D341Med (cell line): ENCODE measurements at regions not wholly inside any gene's neighbourhood (a gene's known extent, or its start where the extent isn't known, plus 50 kb on each side); places are given as distances from the start of the nearest gene placed in this dataset.

Experiments
- DNase-seq: peaks from one replicate; pipeline ENCODE4 v3.0.0; 2012; ENCODE audit warnings: low spot score

DNA sequence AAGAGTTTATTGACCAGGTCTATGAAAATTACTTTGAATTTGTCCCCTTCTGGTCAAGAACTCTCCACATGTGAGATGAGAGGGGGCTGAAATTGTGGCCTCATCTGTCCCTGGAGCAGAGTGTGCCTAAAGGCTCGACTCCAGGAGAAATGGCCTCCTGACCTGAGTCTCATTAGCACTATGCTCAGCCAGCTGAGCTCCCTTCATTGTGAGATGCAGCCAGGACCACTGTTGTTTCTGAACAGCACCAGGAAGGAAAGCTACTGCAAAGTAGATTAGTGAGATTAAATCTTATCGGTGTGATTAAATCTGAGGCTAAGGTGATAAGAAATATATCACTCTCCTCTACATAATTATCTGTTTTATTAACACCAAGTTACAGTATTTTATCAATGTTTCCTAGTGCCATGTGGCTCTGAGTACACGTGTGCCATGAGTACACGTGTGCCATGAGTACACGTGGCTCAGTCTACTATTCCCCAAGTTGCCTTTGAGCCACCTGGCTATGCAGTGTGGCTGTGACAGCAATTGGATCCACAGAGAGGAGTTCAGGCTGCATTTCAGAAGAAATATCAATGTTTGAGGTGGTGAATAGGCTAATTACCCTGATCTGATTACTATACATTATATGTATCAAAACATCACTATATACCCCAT is 126.9 kb downstream of the IPMK start:
- DNase-seq, result peak; percentile 57

DNA sequence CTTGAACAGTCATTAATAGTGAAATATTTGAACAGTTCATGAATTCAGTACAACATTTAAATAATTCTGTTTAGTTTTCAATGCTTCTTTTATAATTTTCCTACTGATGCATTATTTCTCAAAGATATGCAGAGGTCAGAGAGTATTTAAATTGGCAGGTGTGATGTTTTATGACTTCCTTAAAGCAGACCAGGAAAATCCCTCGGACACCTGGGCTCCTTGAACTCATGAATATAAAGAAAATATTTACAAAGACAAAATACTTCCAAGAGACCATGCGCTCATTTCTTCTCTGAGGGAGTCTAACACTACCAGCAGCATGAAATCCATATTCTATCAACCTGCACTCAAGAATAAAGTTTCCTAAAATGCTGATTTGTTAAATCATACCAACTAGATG is 127.6 kb downstream of the IPMK start:
- DNase-seq, result no peak

DNA sequence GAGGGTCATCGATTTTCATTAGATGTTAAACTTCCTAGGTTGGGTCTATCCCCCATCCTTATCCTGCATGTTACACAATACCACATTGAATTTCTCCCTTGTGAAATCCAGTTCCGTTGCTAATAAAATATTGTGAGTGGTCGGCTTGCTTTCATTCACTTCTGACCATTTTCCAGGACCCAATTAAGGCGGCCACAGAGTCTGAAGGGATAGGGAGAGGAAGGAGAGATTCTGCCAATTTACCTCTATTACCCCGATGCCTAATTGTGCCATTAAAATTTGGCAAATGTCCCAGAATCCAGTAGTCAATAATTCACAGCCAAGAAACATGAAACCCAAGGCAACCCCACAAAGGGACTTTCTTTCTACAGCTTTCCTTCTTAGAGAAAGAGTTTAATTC is 129.9 kb downstream of the IPMK start:
- no peak for DNase-seq

DNA sequence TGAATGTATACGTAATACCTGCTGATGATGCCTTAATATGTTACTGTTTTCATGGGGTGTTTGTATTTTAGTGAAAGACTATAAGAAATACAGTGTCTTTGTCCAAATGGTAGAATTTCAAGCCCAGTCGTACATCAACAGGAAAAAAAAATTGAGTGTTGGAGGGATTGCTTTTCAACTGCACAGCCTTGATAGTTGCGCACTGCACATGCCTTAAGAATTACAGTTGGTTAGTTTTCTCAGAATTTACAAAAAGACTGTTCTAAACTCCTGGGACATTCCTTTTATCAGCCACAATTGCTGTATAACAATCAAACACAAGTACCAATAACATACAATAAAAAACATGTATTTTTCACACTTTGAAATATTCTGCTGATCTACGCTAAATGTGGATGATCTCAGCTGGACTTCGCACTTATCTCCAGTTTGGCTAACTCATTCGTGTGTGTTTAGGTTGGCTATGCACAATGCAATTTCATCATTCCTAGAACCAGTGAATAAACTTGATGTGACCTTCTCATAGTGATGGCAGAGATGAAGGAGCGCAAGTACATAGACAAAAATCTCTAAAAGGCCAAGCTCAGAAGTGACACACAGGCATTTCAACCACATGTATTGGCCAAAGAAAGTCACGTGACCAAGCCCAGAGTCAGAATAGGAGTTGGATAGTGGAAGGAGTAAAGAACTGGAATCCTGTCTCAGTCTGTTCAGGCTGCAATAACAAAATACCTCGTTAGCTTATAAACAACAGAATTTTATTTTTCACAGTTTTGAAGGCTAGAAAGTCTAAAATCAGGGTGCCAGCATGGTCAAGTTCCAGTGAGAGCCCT is 152.3 kb downstream of the IPMK start:
- DNase-seq, result no peak

DNA sequence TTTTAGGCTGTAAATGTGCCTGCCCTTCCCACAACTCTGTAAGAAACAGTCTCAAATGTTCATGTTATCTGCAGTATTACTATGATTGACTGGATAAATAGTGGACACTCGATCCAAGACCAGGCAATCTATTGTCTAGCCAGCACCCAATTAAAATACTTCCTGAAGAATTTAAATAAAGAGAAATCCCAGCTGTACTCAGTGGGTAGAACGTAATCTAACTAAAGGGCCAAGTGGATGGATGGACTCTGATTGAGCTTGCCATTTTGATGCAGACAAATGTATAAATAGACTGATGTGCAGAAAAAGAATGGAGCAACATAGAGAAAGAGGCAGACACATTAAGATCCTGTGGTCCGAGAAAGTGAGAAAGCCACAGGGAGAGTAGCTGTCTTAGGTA is 158.0 kb downstream of the IPMK start:
- no peak for DNase-seq

DNA sequence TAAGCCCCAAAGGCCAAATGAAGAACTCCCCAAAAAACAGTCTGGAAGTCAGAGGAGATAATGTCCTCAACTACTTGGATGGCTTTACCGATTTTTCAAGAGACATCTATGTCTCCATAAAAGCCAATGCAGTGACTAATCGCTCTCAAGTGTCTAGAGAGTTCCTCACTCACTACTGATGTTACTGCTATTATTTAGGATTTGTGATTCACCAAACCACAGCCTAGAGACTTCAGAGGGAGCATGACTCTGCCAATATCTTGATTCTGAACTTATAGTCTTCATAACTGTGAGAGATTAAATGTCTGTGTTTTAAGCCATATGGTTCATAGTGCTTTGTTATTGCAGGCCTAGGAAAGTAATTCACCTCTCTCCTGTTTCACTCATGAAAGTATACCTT is 160.2 kb downstream of the IPMK start:
- no peak for DNase-seq

DNA sequence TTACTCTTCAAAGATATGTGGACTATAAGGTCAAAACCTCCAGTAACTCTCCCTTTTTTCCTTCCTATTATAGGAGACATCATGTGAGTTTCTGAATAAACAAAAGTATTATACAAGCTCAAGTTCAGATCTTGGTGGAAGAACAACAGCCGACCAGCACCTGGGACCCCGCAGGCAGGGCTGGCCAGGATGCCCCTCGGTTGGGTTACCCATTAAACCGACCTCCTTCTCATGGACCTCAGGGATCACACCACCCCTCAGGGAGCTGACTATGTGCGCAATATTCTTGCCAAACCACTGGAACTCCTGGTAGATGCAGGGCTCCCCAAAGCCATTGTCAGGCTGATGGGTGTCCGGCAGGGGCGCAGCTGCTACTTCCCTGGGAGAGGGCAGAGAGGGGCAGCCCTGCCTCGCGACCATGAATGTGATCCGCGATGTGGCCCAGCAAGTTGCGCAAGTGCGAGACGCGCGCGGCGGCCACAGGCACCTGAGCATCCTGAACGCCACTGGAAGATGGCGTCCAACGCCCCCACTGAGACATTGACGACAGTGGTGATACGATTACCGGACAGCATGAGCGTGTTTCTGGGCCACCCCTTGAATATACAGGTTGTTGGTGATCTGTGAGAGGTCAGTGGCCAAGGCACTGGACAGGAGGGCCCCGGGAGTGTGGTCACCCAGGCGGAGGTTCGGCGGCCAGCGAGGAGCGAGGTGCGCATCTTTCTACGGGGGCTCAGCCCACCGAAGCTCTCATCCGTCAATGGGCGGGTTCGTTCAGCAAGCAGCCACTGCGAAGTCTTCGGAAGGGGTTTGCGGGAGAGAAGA is 161.3 kb downstream of the IPMK start:
- DNase-seq, result no peak

DNA sequence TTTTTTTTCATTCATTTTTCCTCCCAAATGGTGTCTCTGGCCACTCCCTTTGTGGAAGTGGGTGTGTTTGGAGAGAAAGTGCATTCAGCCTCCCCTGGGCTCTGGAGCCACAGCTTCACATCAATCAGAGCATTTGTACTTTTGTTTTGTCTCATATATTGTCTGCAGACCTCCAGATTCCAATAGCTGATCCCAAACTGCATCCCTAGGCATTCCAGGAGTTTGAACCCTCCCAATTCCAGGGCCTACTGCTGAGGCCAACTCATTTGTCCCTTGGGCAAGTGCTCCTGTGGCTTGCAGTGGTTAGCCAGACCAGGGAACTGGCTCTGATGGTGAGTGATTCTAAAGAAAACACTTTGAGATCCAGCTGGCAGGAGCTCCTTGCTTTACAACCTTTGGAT is 163.3 kb downstream of the IPMK start:
- DNase-seq, result no peak

DNA sequence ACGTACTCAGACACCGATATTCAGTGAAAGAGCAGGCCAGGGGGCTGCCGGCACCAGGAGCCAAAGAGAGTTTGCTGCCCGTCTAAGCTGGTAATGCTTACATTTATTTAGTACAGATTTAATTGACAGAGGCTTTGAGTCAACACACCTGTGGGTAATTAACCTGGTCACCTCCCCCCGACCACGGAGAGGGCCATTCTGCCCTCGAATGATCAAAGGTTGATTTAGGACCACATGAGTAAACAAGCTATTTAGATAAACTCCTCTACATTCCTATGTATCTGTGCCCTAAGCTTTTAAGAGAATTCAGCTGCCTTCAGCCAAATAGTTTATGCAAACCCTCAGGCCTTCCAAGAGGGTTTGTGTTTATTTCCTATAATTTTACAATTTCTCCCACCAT is 164.8 kb downstream of the IPMK start:
- no peak for DNase-seq

DNA sequence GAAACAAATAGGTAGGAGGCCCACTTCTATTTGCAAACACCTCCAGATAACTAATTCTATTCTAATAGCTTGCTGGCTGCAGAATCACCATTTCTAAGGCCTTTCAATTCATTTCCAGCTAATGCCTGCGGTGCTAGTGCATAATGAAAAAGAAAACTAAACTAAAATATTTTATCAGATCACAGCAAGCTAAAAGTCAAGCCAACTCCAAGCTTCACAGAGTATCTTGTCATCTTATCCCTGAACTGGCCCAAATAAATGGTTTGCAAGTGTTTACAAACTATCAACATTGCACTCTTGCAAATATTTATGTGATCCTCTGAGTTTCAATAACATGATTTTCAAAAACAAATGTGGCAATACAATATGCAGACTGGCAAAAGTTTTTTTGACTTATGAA is 166.0 kb downstream of the IPMK start:
- no peak for DNase-seq

DNA sequence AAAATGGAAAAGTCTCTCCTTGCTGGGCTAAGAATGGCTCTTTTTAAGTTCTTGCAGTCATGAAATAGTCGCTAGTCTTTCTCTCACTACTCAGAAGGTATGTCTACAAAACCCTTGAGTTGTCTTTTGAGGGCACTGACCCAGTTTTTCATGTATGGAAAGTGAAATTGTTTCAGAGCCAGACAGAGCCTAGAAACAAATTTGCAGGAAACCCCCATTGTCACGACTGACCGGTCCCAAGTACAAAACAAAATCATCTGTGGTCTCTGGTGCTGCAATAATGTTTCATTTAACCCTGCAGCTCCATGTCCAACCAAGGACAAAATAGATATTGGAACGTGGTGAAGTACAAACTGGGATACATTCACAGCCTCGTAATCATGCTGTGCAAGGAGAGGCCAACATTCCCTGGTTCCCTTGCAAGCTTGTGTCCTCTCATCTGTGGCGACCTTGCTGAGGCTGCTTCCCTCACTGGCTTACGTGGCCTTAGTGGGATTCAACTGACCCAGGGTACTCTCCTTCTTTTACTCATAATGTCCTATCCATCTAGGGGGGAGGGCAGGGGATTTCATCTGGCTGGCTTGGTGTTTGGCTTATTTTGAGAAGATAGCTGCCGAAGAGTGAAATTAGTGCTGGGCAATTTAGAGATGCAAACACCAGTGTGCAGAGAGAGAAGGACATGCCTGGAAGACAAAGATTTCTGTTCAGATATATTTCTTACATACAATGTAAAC is 172.5 kb downstream of the IPMK start:
- DNase-seq, result no peak

DNA sequence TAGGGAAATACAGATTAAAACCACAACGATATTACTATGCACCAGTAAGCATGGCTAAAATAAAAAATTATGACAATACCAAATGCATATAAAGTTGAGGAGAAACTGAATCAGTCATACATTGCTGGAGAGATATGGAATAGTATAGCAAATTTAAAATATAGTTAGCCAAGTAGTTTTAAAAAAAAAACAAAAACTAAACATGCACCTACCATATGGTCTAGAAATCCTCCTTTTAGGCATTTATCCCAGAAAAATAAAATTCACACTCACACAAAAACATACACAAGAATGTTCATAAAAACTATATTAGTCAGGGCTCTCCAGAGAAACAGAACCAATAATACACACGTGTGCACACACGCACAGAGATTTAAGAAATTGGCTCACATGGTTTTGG is 175.8 kb downstream of the IPMK start:
- no peak for DNase-seq

DNA sequence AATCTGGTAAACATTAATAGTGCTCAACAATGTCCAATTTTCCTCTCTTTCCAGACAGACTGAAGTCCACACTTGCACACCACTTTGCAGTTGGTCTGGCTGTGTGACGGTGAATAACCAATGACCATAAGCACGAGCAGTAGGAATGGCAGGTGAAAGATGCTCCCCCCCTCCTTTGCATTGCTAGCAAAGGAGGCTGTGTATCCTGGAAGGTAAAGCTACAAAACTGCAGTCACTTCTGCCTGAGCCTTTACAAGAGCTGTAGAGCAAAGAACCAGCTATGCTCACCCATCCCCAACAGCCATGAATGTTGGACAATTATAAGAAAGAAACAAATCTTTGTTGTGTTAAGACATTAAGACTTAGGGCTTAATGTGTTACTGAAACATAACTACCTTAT is 178.0 kb downstream of the IPMK start:
- no peak for DNase-seq

DNA sequence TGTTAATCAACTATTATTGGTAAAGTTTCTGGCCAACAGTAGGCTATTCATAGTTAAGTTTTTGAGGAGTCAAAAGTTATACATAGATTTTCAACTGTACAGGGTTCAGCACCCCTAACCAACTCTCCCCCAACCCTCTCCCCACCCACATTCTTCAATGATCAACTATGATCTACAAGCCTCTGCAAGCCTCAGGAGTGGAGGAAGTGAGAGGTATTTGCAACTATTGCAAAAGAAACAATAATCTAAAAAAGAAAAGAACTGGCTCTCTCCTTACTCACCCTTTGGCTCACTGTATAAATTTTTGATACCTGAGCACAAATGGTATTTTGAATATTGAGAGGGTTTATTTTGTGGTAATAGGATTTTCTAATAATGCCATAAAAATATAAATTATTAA is 179.8 kb downstream of the IPMK start:
- no peak for DNase-seq

DNA sequence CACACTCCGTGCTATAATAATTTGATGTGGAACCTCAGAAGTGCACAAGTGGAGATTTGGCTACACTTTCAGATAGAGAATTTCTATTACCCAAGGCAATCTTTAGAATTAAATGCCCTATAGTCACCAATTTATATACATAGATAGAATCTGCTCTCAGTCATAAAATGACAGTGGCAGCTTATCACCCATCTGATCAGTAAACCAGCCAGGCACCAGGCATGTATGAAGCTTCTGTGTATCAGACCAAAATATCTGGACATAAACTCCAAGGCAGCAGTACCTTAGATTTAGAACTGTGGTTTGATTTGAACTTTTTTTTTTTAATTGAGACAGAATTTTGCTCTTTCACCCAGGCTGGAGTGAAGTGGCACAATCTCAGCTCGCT is 180.9 kb downstream of the IPMK start:
- no peak for DNase-seq

DNA sequence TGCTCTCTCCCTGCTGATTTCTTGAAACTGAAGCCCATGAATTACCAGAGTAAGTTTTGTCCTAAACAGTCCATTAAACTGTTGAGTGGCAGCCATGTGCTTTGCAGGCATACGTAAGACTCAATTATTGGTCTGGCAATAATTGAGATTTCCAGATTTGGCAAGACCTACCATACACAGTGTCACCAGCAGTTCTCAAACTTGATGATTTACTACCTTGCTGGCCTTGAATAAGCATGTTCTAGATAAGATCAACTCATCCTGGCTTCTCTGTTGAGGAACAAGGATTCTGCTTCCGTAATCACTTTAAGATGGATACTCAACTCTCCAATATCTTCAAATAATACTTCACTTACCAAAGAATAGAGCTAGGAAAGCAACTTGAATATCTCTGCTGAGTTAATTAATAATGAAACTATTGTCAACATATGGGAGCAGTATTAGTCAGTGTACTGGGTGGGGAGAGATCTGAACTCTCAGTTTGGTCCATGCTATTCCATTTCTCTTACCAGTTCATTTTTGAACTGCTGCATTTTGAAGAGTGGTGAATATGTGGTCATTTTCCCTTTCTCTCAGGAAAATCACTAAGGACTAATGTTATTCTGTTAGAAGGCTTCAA is 181.4 kb downstream of the IPMK start:
- no peak for DNase-seq

DNA sequence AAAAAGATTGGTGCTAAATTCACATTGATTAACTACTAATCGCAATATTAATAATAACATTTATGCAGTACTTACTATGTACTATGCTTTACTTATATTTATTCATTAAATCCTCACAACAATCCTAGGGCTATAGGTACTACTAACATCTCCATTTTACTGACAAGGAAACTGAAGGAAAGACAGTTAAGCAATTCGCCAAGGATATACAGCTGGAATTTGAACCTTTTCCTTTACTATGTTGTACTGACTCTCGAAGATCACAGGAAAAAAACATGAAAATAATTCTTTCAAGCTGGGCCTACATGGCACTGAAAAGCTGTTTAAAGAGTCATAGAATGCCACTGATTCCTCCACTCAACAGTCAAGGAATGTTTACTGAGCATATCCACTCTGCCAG is 185.4 kb downstream of the IPMK start:
- no peak for DNase-seq

DNA sequence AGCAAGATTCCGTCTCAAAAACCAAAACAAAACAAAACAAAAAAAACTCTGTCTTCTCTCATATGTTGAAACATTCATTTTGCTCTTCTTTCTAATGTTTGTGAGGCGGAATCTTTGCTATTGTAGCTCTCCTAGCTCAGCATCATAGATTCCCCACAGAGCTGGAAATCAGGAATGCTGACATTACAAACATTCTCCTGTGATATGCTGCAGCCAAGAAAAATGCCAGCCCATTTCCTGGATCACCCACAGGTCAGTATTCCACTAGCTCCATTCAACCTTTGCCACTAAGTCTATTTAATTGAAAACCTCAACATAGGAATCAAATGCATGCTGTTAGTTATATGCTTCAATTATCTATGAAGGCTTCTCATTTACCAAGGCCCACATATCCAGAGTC is 186.3 kb downstream of the IPMK start:
- DNase-seq, result no peak

DNA sequence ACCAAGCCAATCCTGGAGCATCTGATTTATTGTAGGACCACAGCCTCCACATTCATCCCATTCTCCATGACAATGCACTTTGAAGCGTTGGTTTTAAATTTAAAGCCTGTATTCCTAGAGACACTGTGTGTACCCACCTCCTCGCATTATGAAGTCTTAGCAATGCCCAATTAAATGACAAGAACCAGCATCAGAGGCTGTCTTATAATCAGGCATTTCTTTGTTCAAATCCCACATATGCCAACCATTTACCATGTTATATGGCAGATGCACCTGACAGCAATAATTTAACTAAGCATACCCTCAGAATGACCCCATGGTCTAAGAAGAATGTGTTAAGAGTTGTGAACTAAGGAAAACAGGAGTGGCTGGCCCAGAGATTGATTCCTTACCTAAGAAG is 188.2 kb downstream of the IPMK start:
- DNase-seq, result no peak

DNA sequence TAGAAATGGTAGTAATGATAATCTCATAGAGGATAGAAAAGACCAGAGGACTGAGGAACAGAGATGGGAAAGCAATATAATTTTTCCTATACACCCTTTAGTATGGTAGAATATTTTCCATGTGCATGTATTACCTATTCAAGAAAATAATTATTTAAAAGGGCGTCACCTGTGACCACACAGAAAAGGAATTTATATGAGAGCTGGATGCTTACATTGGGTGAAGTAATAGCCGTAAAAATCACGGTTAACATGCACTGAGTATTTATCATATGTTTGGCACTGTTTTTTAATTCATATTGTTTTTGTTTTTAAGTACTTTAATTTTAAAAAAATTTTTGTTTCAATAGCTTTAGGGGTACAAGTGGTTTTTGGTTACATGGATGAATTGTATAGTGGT is 195.1 kb downstream of the IPMK start:
- DNase-seq, result no peak

DNA sequence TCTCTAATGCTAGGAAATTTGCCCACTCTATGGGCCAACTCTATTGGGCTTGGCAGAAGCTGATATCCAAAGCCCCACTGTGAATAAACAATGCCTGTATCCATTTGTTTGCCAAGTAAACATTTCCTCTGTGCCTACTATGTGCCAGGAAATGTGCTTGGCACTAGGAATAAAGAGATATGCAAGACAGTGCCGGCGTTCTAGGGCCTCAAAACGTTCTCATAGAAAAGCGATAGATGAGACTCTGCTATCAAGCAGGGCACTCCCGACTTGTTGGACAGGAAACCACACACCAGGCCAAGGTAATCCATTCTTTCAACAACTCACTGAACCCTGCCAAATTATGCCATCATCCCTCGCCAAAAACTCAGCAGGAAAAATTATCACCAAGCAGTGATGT is 196.7 kb downstream of the IPMK start:
- DNase-seq, result no peak

DNA sequence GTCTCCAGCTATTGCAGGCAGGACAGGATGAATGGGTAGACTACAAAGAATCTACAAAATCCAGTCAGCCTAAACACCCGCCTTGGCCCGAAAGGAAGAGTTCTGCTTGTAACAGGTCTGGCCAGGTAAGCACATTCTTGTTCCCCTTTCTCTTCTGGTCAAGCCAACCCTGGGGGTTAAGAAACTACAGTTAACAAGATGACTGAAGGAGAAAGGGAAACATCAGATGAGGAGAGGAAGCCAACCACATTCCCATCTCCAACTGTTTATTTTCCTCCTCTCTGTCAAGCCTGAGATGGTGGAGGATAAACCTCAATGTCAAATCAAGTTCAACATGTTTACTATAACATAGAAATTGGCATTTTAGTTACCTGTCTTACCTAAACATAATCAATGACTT is 198.9 kb downstream of the IPMK start:
- DNase-seq, result no peak
